Smooth muscle cell (in vitro differentiated cells): ENCODE measurements at regions not wholly inside any gene's neighbourhood (a gene's known extent, or its start where the extent isn't known, plus 50 kb on each side); places are given as distances from the start of the nearest gene placed in this dataset.

Source experiments
- DNase-seq: peaks from one replicate; lab custom pipeline; 2025; ENCODE audit not compliant: unreplicated experiment; lab: John Stamatoyannopoulos, UW
- H2AFZ ChIP-seq: fragments of 200-600 bp; sonication (generic); 2 replicates; pipeline ENCODE4 v1.6.0; 2016; ENCODE audit warnings: antibody characterized with exemption, low read depth, mild to moderate bottlenecking
- H3F3A ChIP-seq: fragments of 200-600 bp; sonication (generic); 2 replicates; pipeline ENCODE4 v1.6.0; 2017; ENCODE audit warnings: antibody characterized with exemption, low read depth
- H3K27ac ChIP-seq: fragments of 200-600 bp; sonication (generic); 2 replicates; pipeline ENCODE4 v1.5.1; 2016; ENCODE audit warnings: low read depth, mild to moderate bottlenecking
- H3K27me3 ChIP-seq: fragments of 200-600 bp; sonication (generic); 2 replicates; pipeline ENCODE4 v1.6.1; 2016; ENCODE audit warnings: low read depth, mild to moderate bottlenecking
- H3K36me3 ChIP-seq: fragments of 200-600 bp; sonication (generic); 2 replicates; pipeline ENCODE4 v1.5.1; 2016; ENCODE audit warnings: low read depth
- H3K4me1 ChIP-seq: fragments of 200-600 bp; sonication (generic); 2 replicates; pipeline ENCODE4 v1.5.1; 2016; ENCODE audit warnings: low read depth
- H3K4me2 ChIP-seq: fragments of 200-600 bp; sonication (generic); 2 replicates; pipeline ENCODE4 v1.6.0; 2016; ENCODE audit warnings: mild to moderate bottlenecking
- H3K4me3 ChIP-seq: fragments of 200-600 bp; sonication (generic); 2 replicates; pipeline ENCODE4 v1.5.1; 2016; ENCODE audit warnings: mild to moderate bottlenecking
- H3K79me2 ChIP-seq: fragments of 200-600 bp; sonication (generic); 2 replicates; pipeline ENCODE4 v1.6.0; 2016; ENCODE audit warnings: low read depth, mild to moderate bottlenecking
- H3K9ac ChIP-seq: fragments of 200-600 bp; sonication (generic); 2 replicates; pipeline ENCODE4 v1.6.0; 2016; ENCODE audit warnings: low read depth
- H3K9me3 ChIP-seq: fragments of 200-600 bp; sonication (generic); replicated peaks from 2 replicates; pipeline ENCODE4 v1.5.1; 2016; ENCODE audit warnings: low read depth
- H4K20me1 ChIP-seq: fragments of 200-600 bp; sonication (generic); 2 replicates; pipeline ENCODE4 v1.6.0; 2016; ENCODE audit warnings: low read depth
- WGBS: methylation state at CpG from one replicate; pipeline ENCODE4 v1.1.7; 2016; ENCODE audit warnings: low lambda C conversion rate; 5-methylcytosine and 5-hydroxymethylcytosine counted together
- TF ChIP-seq, protein P1 (sequence below): fragments of 200-600 bp; sonication (generic); IDR thresholded peaks from 2 replicates; pipeline ENCODE4 v1.5.1; 2017; ENCODE audit warnings: borderline replicate concordance, mild to moderate bottlenecking, antibody characterized with exemption; ENCODE audit not compliant: insufficient read depth, poor library complexity, severe bottlenecking

DNA sequence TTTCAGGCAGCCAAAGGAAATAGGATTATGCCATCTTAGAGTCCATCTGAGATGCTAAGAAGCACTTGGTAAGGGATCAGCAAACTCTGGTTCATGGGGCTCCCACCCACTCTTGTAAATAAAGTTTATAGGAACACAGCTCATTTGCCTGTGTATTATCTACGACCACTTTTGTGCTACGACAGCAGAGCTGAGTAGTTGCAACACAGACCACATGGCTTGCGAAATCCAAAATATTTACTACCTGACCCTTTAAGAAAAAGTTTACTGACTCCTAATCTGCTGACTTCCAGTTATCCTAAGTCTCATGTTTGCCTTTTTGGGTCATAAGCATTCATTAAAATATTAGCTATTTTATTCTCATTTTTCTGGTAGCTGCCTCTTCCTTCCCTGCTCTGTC, 859.0 kb downstream of the QKI start:
- Histone ChIP-seq H3K27me3 (no peaks in the 10 kb centered on the region), H4K20me1 (no peaks in the 10 kb centered on the region), H3K4me2 (no peak overlapping the region), H3F3A (no peaks in the 10 kb centered on the region), H2AFZ (no peak overlapping the region), H3K4me3 (no peak overlapping the region), H3K36me3 (no peaks in the 10 kb centered on the region), H3K9ac (no peak overlapping the region), H3K27ac (no peak overlapping the region), H3K9me3 (no peaks in the 10 kb centered on the region), H3K79me2 (no peaks in the 10 kb centered on the region), H3K4me1 (no peaks in the 10 kb centered on the region)
- 35% methylated on average over 3 of the region's 3 CpGs for WGBS
- no peak for DNase-seq
- TF ChIP-seq, protein P1, sequence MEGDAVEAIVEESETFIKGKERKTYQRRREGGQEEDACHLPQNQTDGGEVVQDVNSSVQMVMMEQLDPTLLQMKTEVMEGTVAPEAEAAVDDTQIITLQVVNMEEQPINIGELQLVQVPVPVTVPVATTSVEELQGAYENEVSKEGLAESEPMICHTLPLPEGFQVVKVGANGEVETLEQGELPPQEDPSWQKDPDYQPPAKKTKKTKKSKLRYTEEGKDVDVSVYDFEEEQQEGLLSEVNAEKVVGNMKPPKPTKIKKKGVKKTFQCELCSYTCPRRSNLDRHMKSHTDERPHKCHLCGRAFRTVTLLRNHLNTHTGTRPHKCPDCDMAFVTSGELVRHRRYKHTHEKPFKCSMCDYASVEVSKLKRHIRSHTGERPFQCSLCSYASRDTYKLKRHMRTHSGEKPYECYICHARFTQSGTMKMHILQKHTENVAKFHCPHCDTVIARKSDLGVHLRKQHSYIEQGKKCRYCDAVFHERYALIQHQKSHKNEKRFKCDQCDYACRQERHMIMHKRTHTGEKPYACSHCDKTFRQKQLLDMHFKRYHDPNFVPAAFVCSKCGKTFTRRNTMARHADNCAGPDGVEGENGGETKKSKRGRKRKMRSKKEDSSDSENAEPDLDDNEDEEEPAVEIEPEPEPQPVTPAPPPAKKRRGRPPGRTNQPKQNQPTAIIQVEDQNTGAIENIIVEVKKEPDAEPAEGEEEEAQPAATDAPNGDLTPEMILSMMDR = no peak

DNA sequence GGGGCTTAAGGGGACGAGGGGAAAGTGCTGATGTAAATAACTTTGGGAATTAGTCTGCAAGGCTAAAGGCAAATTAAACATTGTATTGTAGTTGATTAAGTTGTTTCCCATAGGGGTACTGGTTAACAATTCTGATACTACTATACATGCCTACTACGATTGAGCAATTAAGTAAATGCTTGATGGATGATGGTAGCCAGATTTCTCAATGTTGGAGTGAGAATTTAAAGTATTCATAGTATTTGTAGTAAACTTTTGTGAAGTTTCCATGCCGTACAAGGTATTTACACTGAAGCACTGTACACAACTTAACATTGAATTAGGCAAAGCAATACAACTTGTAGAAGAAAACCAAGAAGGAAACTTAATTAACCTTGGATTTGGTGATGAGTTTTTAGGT, 852.3 kb downstream of the QKI start:
- TF ChIP-seq, protein P1 = no peak
- H3K36me3 ChIP-seq = no peaks in the 10 kb centered on the region
- DNase-seq = no peak
- no peaks in the 10 kb centered on the region for H3K27me3 ChIP-seq
- H2AFZ ChIP-seq = no peak overlapping the region
- 84% methylated on average over 3 of the region's 3 CpGs for WGBS
- H3K4me1 ChIP-seq = no peaks in the 10 kb centered on the region
- no peak overlapping the region for H3K4me3 ChIP-seq
- no peak overlapping the region for H3K9ac ChIP-seq
- no peak overlapping the region for H3K27ac ChIP-seq
- H4K20me1 ChIP-seq = no peaks in the 10 kb centered on the region
- H3K4me2 ChIP-seq = no peak overlapping the region
- H3K9me3 ChIP-seq = no peaks in the 10 kb centered on the region
- no peaks in the 10 kb centered on the region for H3K79me2 ChIP-seq
- no peaks in the 10 kb centered on the region for H3F3A ChIP-seq

DNA sequence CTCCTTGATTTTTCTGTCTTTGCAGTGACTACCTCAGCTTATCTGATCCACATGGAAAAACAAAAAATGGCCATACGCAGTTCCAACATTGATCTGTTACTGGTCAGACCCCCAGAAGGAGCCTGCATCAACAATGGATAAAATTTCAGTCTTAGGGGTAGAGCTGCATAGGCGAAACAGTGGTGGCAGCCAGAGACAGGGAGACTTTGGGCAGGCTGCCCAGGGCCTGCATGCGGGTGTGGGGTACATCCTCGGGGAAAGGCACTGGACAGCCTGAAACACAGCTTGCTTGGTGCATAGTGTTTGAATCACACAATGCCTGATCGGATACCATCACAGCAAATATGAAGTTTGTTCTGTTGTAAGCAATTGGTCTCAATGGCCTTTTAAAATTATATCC, 847.8 kb downstream of the QKI start:
- WGBS = 92% methylated on average over 5 of the region's 5 CpGs
- H3K4me2 ChIP-seq = no peak overlapping the region
- H3K27me3 ChIP-seq = no peaks in the 10 kb centered on the region
- TF ChIP-seq, protein P1 = no peak
- H3K4me3 ChIP-seq = no peak overlapping the region
- H3K27ac ChIP-seq = no peak overlapping the region
- H3K36me3 ChIP-seq = no peaks in the 10 kb centered on the region
- H4K20me1 ChIP-seq = no peaks in the 10 kb centered on the region
- H3F3A ChIP-seq = no peaks in the 10 kb centered on the region
- no peak overlapping the region for H3K9ac ChIP-seq
- H3K9me3 ChIP-seq = no peaks in the 10 kb centered on the region
- no peak overlapping the region for H2AFZ ChIP-seq
- H3K79me2 ChIP-seq = no peaks in the 10 kb centered on the region
- no peaks in the 10 kb centered on the region for H3K4me1 ChIP-seq
- no peak for DNase-seq

- Histone ChIP-seq H3F3A (no peaks in the 10 kb centered on the region), H3K4me3 (no peak overlapping the region), H3K4me2 (no peak overlapping the region), H3K27me3 (no peaks in the 10 kb centered on the region), H3K4me1 (no peaks in the 10 kb centered on the region), H4K20me1 (no peaks in the 10 kb centered on the region), H2AFZ (no peak overlapping the region), H3K79me2 (no peaks in the 10 kb centered on the region), H3K9ac (no peak overlapping the region), H3K9me3 (no peaks in the 10 kb centered on the region), H3K36me3 (no peaks in the 10 kb centered on the region), H3K27ac (no peak overlapping the region)
- DNase-seq = no peak
- TF ChIP-seq, protein P1 = no peak
- 88% methylated on average over 3 of the region's 3 CpGs for WGBS
Measured at GRCh38 chr6:164258421-164258820, 843.9 kb downstream of the QKI start.
